T-helper 2 cell treated with Interferon-gamma antibody and Interleukin-4, amounts not matched to agents 5 μg/mL and 100 μg/mL, for 36 hours (primary cell): ENCODE measurements at regions not wholly inside any gene's neighbourhood (a gene's known extent, or its start where the extent isn't known, plus 50 kb on each side); places are given as distances from the start of the nearest gene placed in this dataset.

ENCODE experiments used
- DNase-seq: peaks from one replicate; pipeline ENCODE4 v3.0.0; 2021; ENCODE audit warnings: low spot score
- H3K27ac Mint-ChIP-seq: one replicate; pipeline ENCODE4 v1.8.0; 2021; ENCODE audit warnings: mild to moderate bottlenecking, mixed read lengths
- H3K27me3 Mint-ChIP-seq: one replicate; pipeline ENCODE4 v1.8.0; 2021; ENCODE audit warnings: low read depth, mixed read lengths
- H3K36me3 Mint-ChIP-seq: one replicate; pipeline ENCODE4 v1.8.0; 2021; ENCODE audit warnings: low read depth, mixed read lengths
- H3K4me1 Mint-ChIP-seq: one replicate; pipeline ENCODE4 v1.8.0; 2021; ENCODE audit warnings: low read depth, mixed read lengths
- H3K4me3 Mint-ChIP-seq: one replicate; pipeline ENCODE4 v1.8.0; 2022; ENCODE audit warnings: mild to moderate bottlenecking, moderate library complexity, mixed read lengths
- H3K9me3 Mint-ChIP-seq: one replicate; pipeline ENCODE4 v1.8.0; 2021; ENCODE audit warnings: mixed read lengths

DNA sequence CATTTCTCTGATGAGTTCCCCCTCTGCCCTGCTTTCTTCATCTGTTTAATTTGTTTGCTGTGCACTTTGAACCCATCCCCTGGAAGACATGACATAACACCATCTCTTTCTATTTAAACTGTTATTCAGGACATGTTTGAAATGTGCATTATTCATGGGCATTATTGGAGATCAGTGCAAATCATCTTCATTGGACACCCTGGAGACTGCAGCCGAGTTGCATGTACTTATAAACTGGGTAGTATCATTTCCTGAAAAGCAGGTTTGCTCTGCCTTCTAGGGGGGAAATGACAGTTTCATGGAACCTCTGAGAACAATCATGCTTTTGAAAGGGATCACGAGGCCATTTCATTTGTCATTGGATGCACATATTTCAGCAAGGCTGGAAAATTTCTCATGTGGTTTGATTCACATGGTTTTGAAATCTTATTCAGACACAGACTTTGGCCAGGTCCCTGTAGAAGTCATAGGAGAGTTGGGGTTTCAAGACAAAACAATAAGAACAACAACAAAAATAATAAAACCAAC is 462.8 kb upstream of the MEX3C start:
- Mint-ChIP-seq H3K9me3 (no peaks in the 10 kb centered on the region), H3K27ac (no peak overlapping the region), H3K4me1 (no peaks in the 10 kb centered on the region), H3K36me3 (no peaks in the 10 kb centered on the region), H3K4me3 (no peak overlapping the region), H3K27me3 (no peaks in the 10 kb centered on the region)
- no peak for DNase-seq

DNA sequence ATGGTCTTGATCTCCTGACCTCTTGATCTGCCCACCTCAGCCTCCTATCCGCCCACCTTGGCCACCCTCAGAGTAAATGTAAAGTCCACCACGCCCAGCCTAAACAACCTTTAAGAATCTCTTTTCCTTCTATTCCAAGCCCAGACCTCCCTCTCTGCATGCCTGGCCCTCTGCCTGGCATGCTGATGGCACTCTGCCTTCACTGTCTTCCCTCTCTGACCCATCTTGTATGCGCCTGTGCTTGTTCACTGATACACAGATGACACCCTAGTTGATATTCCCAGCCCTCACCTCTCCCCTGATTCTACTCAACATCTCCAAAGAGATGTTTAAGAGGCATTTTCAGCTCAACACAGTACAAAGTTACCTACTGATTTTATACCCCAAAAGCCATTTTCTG is 466.8 kb upstream of the MEX3C start:
- no peaks in the 10 kb centered on the region for H3K27me3 Mint-ChIP-seq
- no peak overlapping the region for H3K4me3 Mint-ChIP-seq
- no peaks in the 10 kb centered on the region for H3K9me3 Mint-ChIP-seq

GRCh38 chr18:51666763-51667191 is 469.3 kb upstream of the MEX3C start:
- Mint-ChIP-seq H3K27ac (no peak overlapping the region), H3K27me3 (no peaks in the 10 kb centered on the region), H3K36me3 (no peaks in the 10 kb centered on the region), H3K4me3 (no peak overlapping the region), H3K4me1 (no peaks in the 10 kb centered on the region), H3K9me3 (no peaks in the 10 kb centered on the region)
- no peak for DNase-seq

More for the DNA sequence above, 466.8 kb upstream of the MEX3C start:
- H3K36me3 Mint-ChIP-seq: no peaks in the 10 kb centered on the region
- H3K27ac Mint-ChIP-seq: no peak overlapping the region
- H3K4me1 Mint-ChIP-seq: no peaks in the 10 kb centered on the region
- DNase-seq: no peak

GRCh38 chr18:51668101-51668500 is 470.6 kb upstream of the MEX3C start:
- Mint-ChIP-seq H3K4me3 (no peak overlapping the region), H3K36me3 (no peaks in the 10 kb centered on the region), H3K27ac (no peak overlapping the region), H3K27me3 (no peaks in the 10 kb centered on the region), H3K4me1 (no peaks in the 10 kb centered on the region), H3K9me3 (no peaks in the 10 kb centered on the region)
- peak; percentile 15 for DNase-seq

DNA sequence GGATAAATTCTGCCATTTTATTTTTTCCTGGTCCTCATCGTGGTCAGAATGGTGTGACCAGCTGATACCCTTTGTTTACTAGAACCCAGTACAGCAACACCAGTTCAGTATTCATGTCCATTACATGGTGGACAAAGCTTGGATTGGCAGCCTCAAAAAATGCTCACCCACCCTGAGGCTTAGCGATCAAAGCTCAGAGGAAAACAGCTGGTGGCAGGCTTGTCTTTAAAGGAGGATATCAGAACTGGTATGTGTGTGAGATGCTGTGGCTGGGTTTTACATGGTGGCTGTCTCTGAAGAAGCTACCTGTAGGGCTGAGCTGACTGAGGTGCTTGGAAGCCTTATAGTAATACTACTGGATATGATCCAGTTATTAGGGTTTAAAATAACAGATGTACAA is 471.1 kb upstream of the MEX3C start:
- Mint-ChIP-seq H3K4me1 (no peaks in the 10 kb centered on the region), H3K4me3 (no peak overlapping the region), H3K9me3 (no peaks in the 10 kb centered on the region), H3K27me3 (no peaks in the 10 kb centered on the region), H3K27ac (no peak overlapping the region), H3K36me3 (no peaks in the 10 kb centered on the region)
- no peak for DNase-seq

DNA sequence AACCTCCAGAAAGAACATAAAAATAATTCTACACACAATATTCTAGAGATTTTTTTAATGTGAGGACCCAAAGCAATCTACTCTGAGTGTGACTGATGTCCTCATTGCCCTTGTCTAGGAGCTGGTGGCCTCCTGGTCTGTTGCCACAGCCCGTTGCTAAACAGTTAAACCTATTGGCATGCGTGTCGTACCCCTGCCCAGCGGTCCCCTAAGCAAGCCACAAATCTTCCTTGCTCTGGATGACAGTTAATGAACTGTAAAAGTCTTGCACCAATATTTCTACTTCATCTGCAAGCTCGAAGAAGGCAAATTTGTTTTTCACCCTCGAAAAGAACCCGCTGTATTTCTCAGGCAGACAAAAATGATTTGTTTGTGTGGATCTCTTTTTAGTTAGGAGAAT is 489.1 kb upstream of the MEX3C start:
- Mint-ChIP-seq H3K4me1 (no peaks in the 10 kb centered on the region), H3K27me3 (no peaks in the 10 kb centered on the region), H3K4me3 (no peak overlapping the region), H3K36me3 (no peaks in the 10 kb centered on the region), H3K9me3 (no peaks in the 10 kb centered on the region), H3K27ac (no peak overlapping the region)
- DNase-seq: no peak

- Mint-ChIP-seq H3K27me3 (no peaks in the 10 kb centered on the region), H3K36me3 (no peaks in the 10 kb centered on the region), H3K9me3 (no peaks in the 10 kb centered on the region), H3K27ac (no peak overlapping the region), H3K4me1 (no peaks in the 10 kb centered on the region), H3K4me3 (no peak overlapping the region)
- DNase-seq: no peak
These were observed 490.5 kb upstream of the MEX3C start for GRCh38 chr18:51687845-51688585.

DNA sequence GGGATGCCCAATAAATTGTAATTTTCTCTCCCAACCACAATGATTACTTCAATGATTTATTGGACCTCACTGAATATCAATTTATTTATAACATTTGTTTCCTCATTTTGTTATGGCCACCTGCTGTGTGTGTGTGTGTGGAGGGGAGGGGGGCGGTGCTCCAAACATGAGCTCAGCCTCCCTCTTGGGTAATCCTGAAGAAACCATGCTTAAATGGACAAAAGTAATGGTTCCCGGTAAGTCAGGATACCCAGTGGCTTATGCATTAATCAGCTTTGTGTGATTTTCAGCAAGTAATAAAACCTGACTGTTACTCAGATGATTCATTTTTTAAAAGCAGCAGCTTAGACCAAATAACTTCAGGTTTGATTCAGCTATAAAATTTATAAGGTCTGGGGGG is 495.1 kb upstream of the MEX3C start:
- no peak for DNase-seq
- H3K4me1 Mint-ChIP-seq: no peaks in the 10 kb centered on the region
- no peaks in the 10 kb centered on the region for H3K36me3 Mint-ChIP-seq
- no peaks in the 10 kb centered on the region for H3K27me3 Mint-ChIP-seq
- peaks cover 10% of the 10 kb centered on the region for H3K9me3 Mint-ChIP-seq
- no peak overlapping the region for H3K27ac Mint-ChIP-seq
- no peak overlapping the region for H3K4me3 Mint-ChIP-seq

- no peak for DNase-seq
- Mint-ChIP-seq H3K36me3 (no peaks in the 10 kb centered on the region), H3K9me3 (peaks cover 32% of the 10 kb centered on the region), H3K27me3 (no peaks in the 10 kb centered on the region), H3K27ac (no peak overlapping the region), H3K4me3 (no peak overlapping the region), H3K4me1 (no peaks in the 10 kb centered on the region)
These were observed 513.9 kb upstream of the MEX3C start for GRCh38 chr18:51711298-51711889.

- Mint-ChIP-seq H3K36me3 (no peaks in the 10 kb centered on the region), H3K27ac (no peak overlapping the region), H3K9me3 (peaks cover 20% of the 10 kb centered on the region), H3K4me1 (no peaks in the 10 kb centered on the region), H3K4me3 (no peak overlapping the region), H3K27me3 (no peaks in the 10 kb centered on the region)
- DNase-seq: no peak
These were observed 515.3 kb upstream of the MEX3C start for GRCh38 chr18:51712821-51713220.

DNA sequence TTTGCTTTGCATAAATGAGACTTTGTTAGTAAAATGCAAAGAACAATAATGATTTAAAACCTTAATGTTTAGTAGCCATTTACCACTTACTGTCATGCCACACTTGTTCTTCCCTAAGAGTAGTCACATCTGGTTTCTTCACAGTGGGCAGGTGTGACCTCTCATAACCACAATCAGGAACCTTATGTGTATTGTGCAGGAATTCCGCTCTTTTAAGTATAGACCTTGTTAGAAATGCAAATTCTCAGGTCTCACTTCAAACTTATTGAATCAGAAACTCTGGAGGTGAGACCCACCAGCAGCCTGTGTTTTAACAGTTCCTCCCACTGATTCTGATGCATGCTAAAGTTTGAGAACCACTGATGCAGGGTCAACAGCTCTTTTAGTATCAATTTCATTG is 518.8 kb upstream of the MEX3C start:
- Mint-ChIP-seq H3K27me3 (no peaks in the 10 kb centered on the region), H3K4me3 (no peak overlapping the region), H3K4me1 (no peaks in the 10 kb centered on the region), H3K27ac (no peak overlapping the region), H3K9me3 (peaks cover 7% of the 10 kb centered on the region), H3K36me3 (no peaks in the 10 kb centered on the region)
- no peak for DNase-seq

DNA sequence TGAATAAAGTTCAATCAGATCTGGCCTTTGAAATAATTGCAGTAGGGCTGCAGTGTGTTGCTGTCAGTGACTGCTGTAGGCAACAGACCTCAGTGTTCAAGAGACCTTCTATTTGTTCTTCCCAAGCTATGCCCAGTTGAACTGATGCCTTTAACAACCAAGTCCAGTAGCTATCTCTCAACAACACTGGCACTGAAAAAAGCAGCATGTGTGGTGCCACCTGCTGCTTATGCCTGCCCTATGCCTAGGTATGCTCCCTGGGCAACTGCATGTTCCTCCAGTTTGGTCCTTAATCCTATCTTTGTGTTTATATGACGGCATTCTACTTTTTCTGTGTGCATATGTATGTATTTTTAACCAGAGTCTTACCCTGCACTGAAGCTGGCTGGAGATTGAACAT is 523.9 kb upstream of the MEX3C start:
- no peaks in the 10 kb centered on the region for H3K4me1 Mint-ChIP-seq
- H3K27me3 Mint-ChIP-seq: no peaks in the 10 kb centered on the region
- H3K27ac Mint-ChIP-seq: no peak overlapping the region
- DNase-seq: no peak
- no peaks in the 10 kb centered on the region for H3K36me3 Mint-ChIP-seq
- H3K4me3 Mint-ChIP-seq: no peak overlapping the region
- peaks cover 3% of the 10 kb centered on the region for H3K9me3 Mint-ChIP-seq

GRCh38 chr18:51721996-51722395 is 524.5 kb upstream of the MEX3C start:
- Mint-ChIP-seq H3K9me3 (peaks cover 3% of the 10 kb centered on the region), H3K27ac (no peak overlapping the region), H3K27me3 (no peaks in the 10 kb centered on the region), H3K4me1 (no peaks in the 10 kb centered on the region), H3K4me3 (no peak overlapping the region), H3K36me3 (no peaks in the 10 kb centered on the region)
- no peak for DNase-seq

- H3K27ac Mint-ChIP-seq: no peak overlapping the region
- DNase-seq: no peak
- H3K4me1 Mint-ChIP-seq: no peaks in the 10 kb centered on the region
- peaks cover 1% of the 10 kb centered on the region for H3K9me3 Mint-ChIP-seq
- H3K4me3 Mint-ChIP-seq: no peak overlapping the region
- no peaks in the 10 kb centered on the region for H3K36me3 Mint-ChIP-seq
- H3K27me3 Mint-ChIP-seq: no peaks in the 10 kb centered on the region
These were observed 527.6 kb upstream of the MEX3C start for GRCh38 chr18:51724790-51725721.
